Stimulated activated naive B cell treated with anti-CD40 and anti-IgM and Interleukin-4, amounts not matched to agents 10 μg/mL and 1 μg/mL and 100 μg/mL, for 72 hours (primary cell): ENCODE measurements at regions not wholly inside any gene's neighbourhood (a gene's known extent, or its start where the extent isn't known, plus 50 kb on each side); places are given as distances from the start of the nearest gene placed in this dataset.

Source experiments
- ATAC-seq, 2 donors: fragments of 150-1000 bp; cut with Tn5 transposase; replicated peaks; 2 replicates each; pipeline ENCODE4 v1.10.0; 2021; ENCODE audit warnings: moderate library complexity in 1 of 2
- DNase-seq: peaks from one replicate; pipeline ENCODE4 v3.0.0; 2021
- H3K27ac Mint-ChIP-seq: one replicate; pipeline ENCODE4 v1.8.0; 2022; ENCODE audit warnings: mild to moderate bottlenecking, mixed read lengths
- H3K27me3 Mint-ChIP-seq, 2 donors: one replicate each; pipeline ENCODE4 v1.8.0; 2022; ENCODE audit warnings: mixed read lengths in 2 of 2
- H3K36me3 Mint-ChIP-seq, 2 donors: one replicate each; pipeline ENCODE4 v1.8.0; 2022; ENCODE audit warnings: mixed read lengths in 2 of 2, mild to moderate bottlenecking in 1 of 2
- H3K4me1 Mint-ChIP-seq, 2 donors: one replicate each; pipeline ENCODE4 v1.8.0; 2022; ENCODE audit warnings: mixed read lengths in 2 of 2, mild to moderate bottlenecking in 1 of 2
- H3K4me3 Mint-ChIP-seq, 2 donors: one replicate each; pipeline ENCODE4 v1.8.0; 2022; ENCODE audit warnings: mild to moderate bottlenecking in 2 of 2, mixed read lengths in 2 of 2, moderate library complexity in 1 of 2
- H3K9me3 Mint-ChIP-seq, 2 donors: one replicate each; pipeline ENCODE4 v1.8.0; 2022; ENCODE audit warnings: mixed read lengths in 2 of 2, mild to moderate bottlenecking in 1 of 2

DNA sequence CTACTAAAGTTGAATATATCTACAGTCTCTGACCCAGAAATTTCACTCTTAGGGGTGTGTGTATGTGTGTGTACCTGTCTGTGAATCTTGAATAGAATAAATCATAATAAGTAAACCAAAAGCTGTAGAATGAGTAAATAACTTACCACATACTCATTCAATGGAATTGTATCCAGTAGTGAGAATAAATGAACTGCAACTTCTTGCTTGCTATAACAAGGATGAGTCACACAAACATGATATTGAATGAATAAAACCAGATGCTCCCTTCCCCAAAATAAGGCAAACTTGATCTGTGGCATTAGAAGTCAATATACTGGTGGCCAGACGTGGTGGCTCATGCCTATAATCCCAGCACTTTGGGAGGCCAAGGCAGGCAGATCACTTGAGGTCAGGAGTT lies 259.8 kb upstream of the MON1B start:
- no peak for ATAC-seq
- no peak for DNase-seq
- H3K9me3 Mint-ChIP-seq = peaks cover 0 to 3% of the 10 kb centered on the region in 2 donors
- no peaks in the 10 kb centered on the region for H3K36me3 Mint-ChIP-seq
- H3K4me3 Mint-ChIP-seq = no peak overlapping the region
- no peaks in the 10 kb centered on the region for H3K4me1 Mint-ChIP-seq
- no peak overlapping the region for H3K27ac Mint-ChIP-seq
- H3K27me3 Mint-ChIP-seq = no peaks in the 10 kb centered on the region

DNA sequence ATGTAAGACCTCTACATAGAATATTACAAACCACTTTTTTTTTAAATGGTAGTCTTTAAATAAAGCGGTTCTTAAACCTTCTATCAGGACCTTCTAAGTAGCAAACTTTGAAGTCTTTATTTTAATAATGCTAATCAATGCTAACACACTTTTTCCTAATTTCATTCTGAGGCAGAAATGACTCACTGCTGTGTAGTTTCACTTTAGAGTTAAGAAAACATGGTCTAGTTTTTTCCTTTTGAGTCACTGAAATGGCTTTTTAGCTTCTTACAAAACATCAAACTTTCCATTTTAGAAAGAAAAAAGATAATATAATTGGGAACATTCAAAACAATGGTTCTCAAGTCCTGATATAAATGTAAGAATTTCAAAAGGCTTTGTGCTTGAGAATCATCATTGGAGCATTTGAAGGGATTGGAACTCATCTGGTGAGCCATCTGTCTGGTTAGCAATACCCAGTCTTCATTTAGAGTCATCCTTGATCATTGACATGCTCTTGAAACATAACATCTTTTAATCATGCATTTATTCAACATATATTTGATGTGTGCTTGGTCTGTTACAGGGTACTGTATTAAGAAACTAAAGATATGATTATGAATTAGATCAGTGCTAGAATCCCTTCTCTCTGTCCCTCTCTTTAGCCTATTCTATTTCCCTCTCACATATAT lies 258.3 kb upstream of the MON1B start:
- H3K4me3 Mint-ChIP-seq = no peak overlapping the region
- H3K27me3 Mint-ChIP-seq = no peaks in the 10 kb centered on the region
- DNase-seq (no peak), ATAC-seq (no peak)
- no peaks in the 10 kb centered on the region for H3K4me1 Mint-ChIP-seq
- no peaks in the 10 kb centered on the region for H3K36me3 Mint-ChIP-seq
- H3K9me3 Mint-ChIP-seq = peaks cover 0 to 3% of the 10 kb centered on the region in 2 donors
- no peak overlapping the region for H3K27ac Mint-ChIP-seq

DNA sequence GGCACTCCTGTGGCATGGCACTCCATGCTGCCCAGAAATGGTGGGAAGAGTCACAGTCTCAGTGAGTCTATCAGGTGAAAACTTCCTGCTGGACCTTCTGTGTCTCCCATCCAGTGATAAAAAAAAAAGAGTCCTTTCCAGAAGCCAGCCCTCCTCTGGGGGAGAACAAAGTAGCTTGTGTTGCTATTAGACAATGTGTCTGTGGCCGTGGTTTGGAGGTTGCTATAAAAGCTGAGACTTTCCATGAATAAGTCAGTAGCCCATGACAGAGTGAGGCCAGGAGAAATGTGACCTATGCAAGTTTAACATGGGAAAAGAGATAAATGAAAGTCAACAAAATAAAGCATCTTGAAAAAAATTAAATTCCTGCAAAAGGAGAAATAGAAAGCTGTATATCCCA lies 250.7 kb upstream of the MON1B start:
- Mint-ChIP-seq H3K27me3 (no peaks in the 10 kb centered on the region), H3K4me3 (no peak overlapping the region), H3K4me1 (no peaks in the 10 kb centered on the region), H3K9me3 (peaks cover 2 to 3% of the 10 kb centered on the region in 2 donors), H3K27ac (no peak overlapping the region), H3K36me3 (no peaks in the 10 kb centered on the region)
- ATAC-seq = no peak
- DNase-seq = no peak

DNA sequence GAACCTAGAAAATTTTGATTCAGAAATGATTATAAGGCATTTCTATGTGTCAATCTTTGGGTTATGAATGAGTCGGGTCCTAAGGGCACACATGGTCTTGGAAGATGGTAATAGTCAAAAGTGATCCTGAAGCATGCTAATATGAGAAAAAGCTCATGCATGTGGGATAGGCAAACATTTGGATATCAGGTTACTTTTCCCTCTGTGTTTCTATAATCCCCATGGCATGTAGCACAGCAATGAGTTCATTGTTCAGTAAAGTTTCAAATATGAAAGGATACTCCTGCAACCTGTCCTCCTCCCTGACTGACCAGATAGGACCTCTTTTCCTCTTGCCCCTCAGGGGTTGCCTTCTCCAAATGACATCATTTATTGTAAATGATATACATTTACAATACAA lies 249.9 kb upstream of the MON1B start:
- Mint-ChIP-seq H3K27ac (no peak overlapping the region), H3K9me3 (peaks cover 0 to 2% of the 10 kb centered on the region in 2 donors), H3K4me1 (no peaks in the 10 kb centered on the region), H3K36me3 (no peaks in the 10 kb centered on the region), H3K27me3 (no peaks in the 10 kb centered on the region), H3K4me3 (no peak overlapping the region)
- ATAC-seq (no peak), DNase-seq (no peak)

DNA sequence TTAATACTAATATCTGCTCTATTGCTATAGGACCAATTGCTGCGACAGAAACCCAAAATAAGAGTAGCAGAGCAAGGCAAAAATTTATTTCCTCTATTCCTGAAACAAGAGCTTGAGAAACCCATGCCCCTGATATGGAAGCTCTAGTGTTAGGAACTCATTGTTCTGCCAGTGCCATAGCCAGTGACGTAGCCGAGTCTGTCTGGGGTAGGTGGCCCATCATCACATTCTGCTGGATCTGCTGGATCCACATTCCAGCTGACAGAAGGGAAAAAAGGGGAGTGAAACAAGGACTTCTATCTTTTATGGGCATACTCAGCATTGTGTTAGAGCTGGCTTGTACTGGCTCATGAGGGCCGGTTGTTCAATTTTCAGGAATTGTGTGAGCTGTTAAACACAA lies 248.9 kb upstream of the MON1B start:
- no peaks in the 10 kb centered on the region for H3K4me1 Mint-ChIP-seq
- H3K4me3 Mint-ChIP-seq = no peak overlapping the region

DNA sequence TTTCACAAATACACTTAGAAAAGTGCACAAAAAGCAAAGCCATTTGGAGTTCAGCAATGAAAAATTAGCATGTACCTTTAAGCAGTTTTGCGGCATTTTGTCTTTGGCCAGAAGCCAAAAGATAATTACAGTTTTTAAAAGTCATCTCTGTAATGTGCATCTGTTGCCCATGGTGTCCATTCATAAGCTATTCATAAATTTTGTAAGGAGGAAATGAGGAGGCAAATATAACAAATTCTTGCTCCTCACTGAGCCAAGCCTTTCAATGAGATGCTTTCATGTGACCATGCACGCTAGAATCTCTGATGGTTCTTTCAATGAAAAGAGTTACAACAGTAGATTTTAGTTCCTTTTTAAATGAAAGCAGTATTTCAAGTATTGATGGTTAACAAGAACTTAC lies 247.1 kb upstream of the MON1B start:
- Mint-ChIP-seq H3K36me3 (no peaks in the 10 kb centered on the region), H3K27ac (no peak overlapping the region), H3K4me3 (no peak overlapping the region), H3K27me3 (no peaks in the 10 kb centered on the region), H3K4me1 (no peaks in the 10 kb centered on the region), H3K9me3 (peaks cover 0 to 2% of the 10 kb centered on the region in 2 donors)
- no peak for ATAC-seq
- no peak for DNase-seq

More for the DNA sequence above, 248.9 kb upstream of the MON1B start:
- ATAC-seq (no peak), DNase-seq (no peak)
- no peaks in the 10 kb centered on the region for H3K36me3 Mint-ChIP-seq
- H3K27me3 Mint-ChIP-seq = no peaks in the 10 kb centered on the region
- no peak overlapping the region for H3K27ac Mint-ChIP-seq
- H3K9me3 Mint-ChIP-seq = peaks cover 0 to 2% of the 10 kb centered on the region in 2 donors

DNA sequence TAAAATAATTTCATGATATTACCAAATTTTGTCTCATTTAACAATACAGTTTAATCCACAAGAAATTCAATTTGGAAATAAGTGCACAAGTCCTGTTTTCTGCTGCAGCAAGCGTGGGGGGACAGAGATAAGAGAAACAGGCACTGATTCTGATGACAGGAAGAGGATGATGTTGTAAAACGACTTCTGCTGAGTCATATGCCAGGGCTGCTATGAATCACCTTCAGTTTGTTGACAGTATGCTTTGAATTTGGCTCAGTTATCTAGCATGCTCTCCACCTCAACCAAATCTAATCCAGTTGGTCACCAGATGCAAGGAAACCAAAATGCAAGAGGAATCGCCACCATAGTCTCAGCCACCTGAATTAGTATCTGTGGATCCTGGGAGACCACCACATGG lies 244.1 kb upstream of the MON1B start:
- DNase-seq (no peak), ATAC-seq (no peak)
- no peak overlapping the region for H3K27ac Mint-ChIP-seq

DNA sequence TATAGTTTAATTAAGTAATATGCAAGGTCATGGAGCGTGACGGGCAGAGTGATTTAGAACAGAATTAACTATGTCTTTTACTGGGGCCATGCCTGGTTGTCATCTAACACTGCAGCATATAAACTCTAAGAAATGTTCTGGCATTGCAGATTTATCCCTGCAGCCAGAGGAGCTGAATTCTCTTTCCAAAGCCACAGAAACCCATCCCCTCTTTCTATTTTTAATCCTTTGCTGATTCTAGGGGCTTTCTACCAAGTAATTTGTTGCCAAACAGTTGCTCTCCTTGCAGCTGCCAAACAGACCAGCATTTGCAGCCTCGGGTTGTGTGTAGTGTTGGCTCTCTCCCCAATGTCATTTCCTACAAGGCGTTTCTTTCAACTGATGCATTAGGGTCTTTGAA lies 243.2 kb upstream of the MON1B start:
- no peak for ATAC-seq
- no peaks in the 10 kb centered on the region for H3K4me1 Mint-ChIP-seq
- H3K36me3 Mint-ChIP-seq = no peaks in the 10 kb centered on the region
- DNase-seq = no peak
- H3K27ac Mint-ChIP-seq = no peak overlapping the region
- H3K9me3 Mint-ChIP-seq = peaks cover 4 to 6% of the 10 kb centered on the region in 2 donors
- H3K27me3 Mint-ChIP-seq = no peaks in the 10 kb centered on the region
- H3K4me3 Mint-ChIP-seq = no peak overlapping the region

More for the DNA sequence above, 244.1 kb upstream of the MON1B start:
- Mint-ChIP-seq H3K27me3 (no peaks in the 10 kb centered on the region), H3K36me3 (no peaks in the 10 kb centered on the region), H3K4me1 (no peaks in the 10 kb centered on the region), H3K9me3 (peaks cover 4 to 6% of the 10 kb centered on the region in 2 donors), H3K4me3 (no peak overlapping the region)

DNA sequence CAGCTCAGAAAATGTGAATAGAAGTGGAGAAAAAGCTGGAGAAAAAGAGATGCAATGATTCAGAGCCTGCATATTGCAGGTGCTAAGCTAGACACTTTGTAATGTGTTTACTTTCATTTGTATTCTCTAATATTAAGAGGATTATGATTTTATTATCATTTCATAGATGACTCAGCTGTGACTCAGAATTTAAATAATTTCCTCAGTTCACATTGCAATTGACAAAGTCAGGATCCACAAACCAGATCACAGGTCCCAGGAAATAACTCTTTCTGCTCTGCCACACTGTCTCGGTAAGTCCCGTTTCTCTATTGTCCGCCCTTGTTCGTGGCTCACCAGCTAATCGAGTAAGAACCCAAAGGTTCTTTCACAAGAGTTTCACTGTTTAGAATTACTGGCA lies 235.4 kb upstream of the MON1B start:
- H3K4me3 Mint-ChIP-seq = no peak overlapping the region
- H3K27me3 Mint-ChIP-seq = no peaks in the 10 kb centered on the region
- no peak overlapping the region for H3K27ac Mint-ChIP-seq
- no peak for ATAC-seq
- H3K36me3 Mint-ChIP-seq = no peaks in the 10 kb centered on the region
- no peaks in the 10 kb centered on the region for H3K4me1 Mint-ChIP-seq
- DNase-seq = no peak
- peaks cover 6 to 7% of the 10 kb centered on the region in 2 donors for H3K9me3 Mint-ChIP-seq

DNA sequence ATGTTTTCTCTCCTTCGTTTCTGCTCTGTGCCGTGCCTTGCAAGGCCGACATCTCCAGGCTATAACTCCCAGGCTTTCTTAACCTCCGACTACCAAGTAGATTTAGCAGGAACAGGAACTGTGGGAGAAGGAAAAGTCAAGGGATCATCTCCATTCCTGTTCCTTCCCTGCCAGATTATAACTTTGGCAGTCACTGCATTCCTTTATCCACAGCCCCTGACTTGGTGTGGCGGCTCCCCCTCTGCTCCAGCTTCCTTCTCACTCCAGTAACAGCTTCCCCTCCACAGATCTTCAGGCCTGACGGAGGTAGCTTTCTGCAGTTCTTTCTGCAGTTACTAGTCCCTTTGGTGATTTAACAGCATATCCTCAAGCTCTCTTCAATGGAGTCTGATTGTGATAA lies 234.6 kb upstream of the MON1B start:
- no peaks in the 10 kb centered on the region for H3K4me1 Mint-ChIP-seq
- H3K9me3 Mint-ChIP-seq = peaks cover 3 to 6% of the 10 kb centered on the region in 2 donors
- no peak overlapping the region for H3K27ac Mint-ChIP-seq
- no peaks in the 10 kb centered on the region for H3K36me3 Mint-ChIP-seq
- no peak for DNase-seq
- H3K27me3 Mint-ChIP-seq = no peaks in the 10 kb centered on the region
- H3K4me3 Mint-ChIP-seq = no peak overlapping the region
- ATAC-seq = no peak

DNA sequence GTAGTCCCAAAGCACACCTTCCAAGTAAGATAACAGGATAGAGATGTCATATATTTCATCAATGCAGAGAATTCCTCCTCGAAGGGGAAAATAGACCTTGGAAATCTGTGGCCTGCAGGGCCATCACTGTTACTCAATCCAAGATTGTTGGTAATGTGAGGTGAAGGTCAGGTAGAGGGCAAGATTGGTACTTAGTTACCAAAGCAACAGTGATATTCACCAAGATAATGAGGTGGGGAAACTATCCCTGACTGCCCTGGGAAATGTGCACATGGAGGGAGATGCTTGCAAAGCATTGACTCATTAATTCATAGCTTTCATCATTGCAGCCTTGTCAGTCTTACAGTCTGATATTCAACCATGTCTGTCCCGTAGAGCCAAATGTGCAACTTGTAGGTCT lies 234.1 kb upstream of the MON1B start:
- DNase-seq (no peak), ATAC-seq (no peak)
- Mint-ChIP-seq H3K27me3 (no peaks in the 10 kb centered on the region), H3K9me3 (peaks cover 0 to 5% of the 10 kb centered on the region in 2 donors), H3K36me3 (no peaks in the 10 kb centered on the region), H3K27ac (no peak overlapping the region), H3K4me1 (no peaks in the 10 kb centered on the region), H3K4me3 (no peak overlapping the region)

DNA sequence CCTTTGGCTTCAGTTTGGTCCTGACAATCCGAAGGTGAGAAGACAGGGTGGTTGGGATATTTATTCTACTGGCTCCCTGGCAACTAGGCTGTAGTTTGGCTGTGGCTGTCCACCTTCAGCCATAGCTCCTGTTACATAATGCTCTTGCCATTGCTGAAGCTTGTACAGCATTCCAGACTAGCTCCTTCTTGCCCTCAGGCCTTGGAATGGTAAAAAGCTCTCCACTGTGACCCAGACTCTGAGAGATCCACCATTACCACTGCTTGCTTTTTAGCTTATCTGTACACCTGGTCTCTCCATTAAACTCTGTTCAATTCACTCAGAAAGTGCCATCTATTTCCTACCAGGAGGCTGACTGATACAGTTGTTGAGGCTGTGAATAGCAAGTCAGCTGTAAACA lies 231.8 kb upstream of the MON1B start:
- no peak for DNase-seq
- Mint-ChIP-seq H3K4me1 (no peaks in the 10 kb centered on the region), H3K27ac (no peak overlapping the region), H3K27me3 (no peaks in the 10 kb centered on the region), H3K9me3 (peaks cover 0 to 5% of the 10 kb centered on the region in 2 donors), H3K36me3 (no peaks in the 10 kb centered on the region), H3K4me3 (no peak overlapping the region)
- ATAC-seq = no peak

DNA sequence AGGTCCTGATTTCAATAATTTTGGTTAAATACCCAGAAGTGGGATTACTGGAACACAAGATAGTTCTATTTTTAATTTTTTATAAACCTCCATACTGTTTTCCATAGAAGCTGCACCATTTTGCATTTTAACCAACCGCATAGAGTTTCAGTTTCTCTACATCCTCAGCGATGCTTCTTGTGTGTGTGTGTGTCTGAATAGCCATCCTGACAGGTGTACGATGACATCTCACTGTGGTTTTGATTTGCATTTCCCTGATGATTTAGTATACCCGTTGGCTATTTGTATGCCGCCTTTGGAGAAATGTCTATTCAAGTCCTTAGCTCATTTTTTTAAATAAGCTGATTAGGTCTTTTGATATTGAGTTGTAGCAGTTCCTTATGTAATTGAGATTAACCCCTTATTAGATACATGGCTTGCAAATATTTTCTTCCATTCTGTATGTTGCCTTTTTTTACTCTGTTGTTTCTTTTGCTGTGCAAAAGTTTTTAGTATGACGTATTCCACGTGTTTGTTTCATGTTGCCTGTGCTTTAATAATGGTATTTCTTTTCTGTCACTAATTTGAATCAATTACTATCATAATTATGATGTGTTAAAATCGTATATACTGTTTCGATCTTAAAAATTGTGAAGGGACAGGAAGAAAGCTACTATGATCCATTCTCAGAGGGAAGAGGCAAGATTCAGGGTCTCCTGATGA lies 227.2 kb upstream of the MON1B start:
- H3K27ac Mint-ChIP-seq = no peak overlapping the region
- no peak for DNase-seq
- ATAC-seq = no peak
- H3K4me1 Mint-ChIP-seq = no peaks in the 10 kb centered on the region
- peaks cover 0 to 2% of the 10 kb centered on the region in 2 donors for H3K9me3 Mint-ChIP-seq
- no peaks in the 10 kb centered on the region for H3K36me3 Mint-ChIP-seq
- no peak overlapping the region for H3K4me3 Mint-ChIP-seq
- H3K27me3 Mint-ChIP-seq = no peaks in the 10 kb centered on the region

DNA sequence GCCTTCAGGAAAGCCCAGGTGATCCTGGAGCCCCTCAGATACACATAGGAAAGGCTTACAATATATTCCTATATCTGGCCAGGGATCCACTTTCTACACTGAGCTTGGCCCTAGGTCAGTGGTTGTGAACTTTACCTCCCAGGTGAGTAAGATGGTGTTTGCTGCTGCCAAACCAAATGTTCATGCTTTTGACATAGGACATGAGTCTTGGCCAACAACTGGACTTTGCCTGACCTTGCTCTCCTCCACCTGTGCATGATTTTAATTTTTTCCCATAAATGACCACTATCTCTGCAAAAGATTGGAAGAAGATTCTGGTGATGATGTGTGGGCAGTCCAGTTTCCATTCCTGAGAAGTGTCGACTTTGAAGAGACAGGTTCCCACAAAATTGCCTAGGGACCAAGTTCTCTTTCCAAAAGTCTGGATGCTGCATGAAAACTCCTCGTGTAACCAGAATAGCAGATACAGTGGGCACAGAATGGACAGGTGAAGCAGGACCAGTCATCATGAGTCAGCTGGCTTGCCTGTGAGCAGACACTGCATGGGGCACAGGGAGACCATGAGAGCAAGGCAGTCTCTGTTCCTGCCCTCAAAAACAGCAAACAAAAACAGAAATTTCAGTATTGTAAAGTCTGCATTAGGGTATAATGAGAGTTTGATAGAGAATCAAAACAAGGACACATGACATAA lies 226.4 kb upstream of the MON1B start:
- no peaks in the 10 kb centered on the region for H3K9me3 Mint-ChIP-seq
- no peak for DNase-seq
- H3K4me3 Mint-ChIP-seq = no peak overlapping the region
- H3K27ac Mint-ChIP-seq = no peak overlapping the region
- H3K36me3 Mint-ChIP-seq = no peaks in the 10 kb centered on the region
- H3K27me3 Mint-ChIP-seq = no peaks in the 10 kb centered on the region
- no peak for ATAC-seq
- H3K4me1 Mint-ChIP-seq = no peaks in the 10 kb centered on the region
